ENCODE measurements at regions not wholly inside any gene's neighbourhood (a gene's known extent, or its start where the extent isn't known, plus 50 kb on each side); places are given as distances from the start of the nearest gene placed in this dataset.
"Not testable (repeated sequence)": the region's sequence is repeated elsewhere in the genome, so short reads cannot be mapped to it uniquely, and the experiment has no call there.

GRCh38 chr5:18797222-18797621 lies 1163.0 kb downstream of the TAF11L14 start:
- ATAC-seq (no peak), DNase-seq (no peak)
- no peak overlapping the region for H3K4me3 Mint-ChIP-seq
- H3K9me3 Mint-ChIP-seq, result no peaks in the 10 kb centered on the region
- H3K27me3 Mint-ChIP-seq, result no peaks in the 10 kb centered on the region
- H3K27ac Mint-ChIP-seq, result no peak overlapping the region
- no peaks in the 10 kb centered on the region for H3K36me3 Mint-ChIP-seq (ENCODE audit: low read depth)
- H3K4me1 Mint-ChIP-seq, result no peaks in the 10 kb centered on the region

- ATAC-seq, result no peak
- Mint-ChIP-seq H3K36me3 (ENCODE audit: low read depth) (no peaks in the 10 kb centered on the region), H3K27me3 (no peaks in the 10 kb centered on the region), H3K4me3 (no peak overlapping the region), H3K27ac (no peak overlapping the region), H3K9me3 (no peaks in the 10 kb centered on the region), H3K4me1 (no peaks in the 10 kb centered on the region)
- no peak for DNase-seq
Measured at GRCh38 chr5:18798058-18798457, 1163.8 kb downstream of the TAF11L14 start.

GRCh38 chr5:18799482-18800128 lies 1165.3 kb downstream of the TAF11L14 start:
- Mint-ChIP-seq H3K27me3 (no peaks in the 10 kb centered on the region), H3K36me3 (ENCODE audit: low read depth) (no peaks in the 10 kb centered on the region), H3K4me1 (no peaks in the 10 kb centered on the region), H3K4me3 (no peak overlapping the region), H3K9me3 (no peaks in the 10 kb centered on the region), H3K27ac (no peak overlapping the region)
- DNase-seq, result no peak
- ATAC-seq, result no peak

GRCh38 chr5:18800293-18801025 lies 1166.2 kb downstream of the TAF11L14 start:
- Mint-ChIP-seq H3K36me3 (ENCODE audit: low read depth) (no peaks in the 10 kb centered on the region), H3K4me3 (no peak overlapping the region), H3K27me3 (peaks cover under 1% of the 10 kb centered on the region), H3K9me3 (no peaks in the 10 kb centered on the region), H3K27ac (no peak overlapping the region), H3K4me1 (no peaks in the 10 kb centered on the region)
- ATAC-seq (no peak), DNase-seq (no peak)

GRCh38 chr5:18801413-18801812 lies 1167.2 kb downstream of the TAF11L14 start:
- H3K9me3 Mint-ChIP-seq; ATAC-seq; H3K36me3 Mint-ChIP-seq (ENCODE audit: low read depth); H3K4me3 Mint-ChIP-seq; H3K27me3 Mint-ChIP-seq; H3K4me1 Mint-ChIP-seq; DNase-seq; H3K27ac Mint-ChIP-seq: not testable (repeated sequence)

- Mint-ChIP-seq H3K9me3 (no peaks in the 10 kb centered on the region), H3K27me3 (peaks cover 2% of the 10 kb centered on the region), H3K27ac (no peak overlapping the region), H3K4me1 (no peaks in the 10 kb centered on the region), H3K36me3 (ENCODE audit: low read depth) (no peaks in the 10 kb centered on the region), H3K4me3 (no peak overlapping the region)
- no peak for DNase-seq
- no peak for ATAC-seq
Measured at GRCh38 chr5:18802336-18802735, 1168.1 kb downstream of the TAF11L14 start.

- H3K9me3 Mint-ChIP-seq, result no peaks in the 10 kb centered on the region
- H3K36me3 Mint-ChIP-seq (ENCODE audit: low read depth), result no peaks in the 10 kb centered on the region
- DNase-seq, result no peak
- peaks cover 2% of the 10 kb centered on the region for H3K27me3 Mint-ChIP-seq
- no peak overlapping the region for H3K27ac Mint-ChIP-seq
- H3K4me3 Mint-ChIP-seq, result no peak overlapping the region
- ATAC-seq, result no peak
- H3K4me1 Mint-ChIP-seq, result no peaks in the 10 kb centered on the region
Measured at GRCh38 chr5:18805376-18805775, 1171.1 kb downstream of the TAF11L14 start.

GRCh38 chr5:18807256-18808149 lies 1173.2 kb downstream of the TAF11L14 start:
- H3K4me1 Mint-ChIP-seq, result no peaks in the 10 kb centered on the region
- no peak overlapping the region for H3K27ac Mint-ChIP-seq
- ATAC-seq, result no peak
- no peaks in the 10 kb centered on the region for H3K9me3 Mint-ChIP-seq
- no peak for DNase-seq
- H3K4me3 Mint-ChIP-seq, result no peak overlapping the region
- peaks cover 2% of the 10 kb centered on the region for H3K27me3 Mint-ChIP-seq
- H3K36me3 Mint-ChIP-seq (ENCODE audit: low read depth), result no peaks in the 10 kb centered on the region

GRCh38 chr5:18811661-18812060 lies 1176.3 kb downstream of the CDH18 start:
- Mint-ChIP-seq H3K27me3 (no peaks in the 10 kb centered on the region), H3K4me1 (no peaks in the 10 kb centered on the region), H3K9me3 (no peaks in the 10 kb centered on the region), H3K36me3 (ENCODE audit: low read depth) (no peaks in the 10 kb centered on the region), H3K4me3 (no peak overlapping the region), H3K27ac (no peak overlapping the region)
- ATAC-seq (no peak), DNase-seq (no peak)

- Mint-ChIP-seq H3K4me3 (no peak overlapping the region), H3K27me3 (no peaks in the 10 kb centered on the region), H3K4me1 (no peaks in the 10 kb centered on the region), H3K36me3 (ENCODE audit: low read depth) (no peaks in the 10 kb centered on the region), H3K9me3 (no peaks in the 10 kb centered on the region), H3K27ac (no peak overlapping the region)
- no peak for DNase-seq
- ATAC-seq, result no peak
Measured at GRCh38 chr5:18828351-18828750, 1159.6 kb downstream of the CDH18 start.

- ATAC-seq (no peak), DNase-seq (no peak)
- Mint-ChIP-seq H3K36me3 (ENCODE audit: low read depth) (no peaks in the 10 kb centered on the region), H3K27me3 (no peaks in the 10 kb centered on the region), H3K27ac (no peak overlapping the region), H3K4me1 (no peaks in the 10 kb centered on the region), H3K4me3 (no peak overlapping the region), H3K9me3 (no peaks in the 10 kb centered on the region)
Measured at GRCh38 chr5:18829539-18829938, 1158.5 kb downstream of the CDH18 start.

- Mint-ChIP-seq H3K4me1 (no peaks in the 10 kb centered on the region), H3K9me3 (peaks cover 4% of the 10 kb centered on the region), H3K27ac (no peak overlapping the region), H3K4me3 (no peak overlapping the region), H3K27me3 (no peaks in the 10 kb centered on the region), H3K36me3 (ENCODE audit: low read depth) (no peaks in the 10 kb centered on the region)
- ATAC-seq (no peak), DNase-seq (no peak)
Measured at GRCh38 chr5:18850216-18850615, 1137.8 kb downstream of the CDH18 start.

GRCh38 chr5:18872978-18873377 lies 1115.0 kb downstream of the CDH18 start:
- no peak overlapping the region for H3K27ac Mint-ChIP-seq
- H3K9me3 Mint-ChIP-seq, result no peaks in the 10 kb centered on the region
- no peak for DNase-seq
- no peak for ATAC-seq
- H3K4me1 Mint-ChIP-seq, result no peaks in the 10 kb centered on the region
- H3K27me3 Mint-ChIP-seq, result no peaks in the 10 kb centered on the region
- no peak overlapping the region for H3K4me3 Mint-ChIP-seq
- H3K36me3 Mint-ChIP-seq (ENCODE audit: low read depth), result no peaks in the 10 kb centered on the region

GRCh38 chr5:18876565-18876964 lies 1111.4 kb downstream of the CDH18 start:
- no peaks in the 10 kb centered on the region for H3K27me3 Mint-ChIP-seq
- peaks cover 2% of the 10 kb centered on the region for H3K9me3 Mint-ChIP-seq
- H3K27ac Mint-ChIP-seq, result no peak overlapping the region
- no peak overlapping the region for H3K4me3 Mint-ChIP-seq
- DNase-seq (no peak), ATAC-seq (no peak)
- no peaks in the 10 kb centered on the region for H3K4me1 Mint-ChIP-seq
- H3K36me3 Mint-ChIP-seq (ENCODE audit: low read depth), result no peaks in the 10 kb centered on the region

- ATAC-seq (no peak), DNase-seq (no peak)
- H3K9me3 Mint-ChIP-seq, result peaks cover 2% of the 10 kb centered on the region
- H3K4me3 Mint-ChIP-seq, result no peak overlapping the region
- H3K36me3 Mint-ChIP-seq (ENCODE audit: low read depth), result no peaks in the 10 kb centered on the region
- H3K27ac Mint-ChIP-seq, result no peak overlapping the region
- no peaks in the 10 kb centered on the region for H3K27me3 Mint-ChIP-seq
- no peaks in the 10 kb centered on the region for H3K4me1 Mint-ChIP-seq
Measured at GRCh38 chr5:18881615-18882014, 1106.4 kb downstream of the CDH18 start.

All from activated naive CD8-positive, alpha-beta T cell treated with anti-CD3 and anti-CD28 coated beads, Interleukin-2, amount 50 U/mL, for 24 hours (primary cell).